ENCODE measurements at regions not wholly inside any gene's neighbourhood (a gene's known extent, or its start where the extent isn't known, plus 50 kb on each side); places are given as distances from the start of the nearest gene placed in this dataset.
A peak's percentile ranks its signal among the peaks of the same experiment; 100 is the strongest.
"Not testable (repeated sequence)": the region's sequence is repeated elsewhere in the genome, so short reads cannot be mapped to it uniquely, and the experiment has no call there.

- CTCF ChIA-PET: interaction anchor here (0.6 to 2.4 kb wide), 8 partner anchors 8 to 225 kb away, joined by 3 to 10 read pairs (median 3); no protein-coding TSS in a partner anchor
These were observed 179.7 kb upstream of the NDN start for GRCh38 chr15:23866832-23867231.

GRCh38 chr15:23869396-23869795 lies 182.3 kb upstream of the NDN start:
- peaks cover 41% of the 10 kb centered on the region for H3K9me3 Mint-ChIP-seq
- peaks cover 3% of the 10 kb centered on the region; the same call in 1 of the 2 replicates for H3K27me3 Mint-ChIP-seq (ENCODE audit: low read depth)
- peak overlapping the region; percentile 63 for H3K4me3 Mint-ChIP-seq
- POLR2A ChIA-PET: no interaction called here
- peak; percentile 79 for DNase-seq (ENCODE audit: low spot score)
- CTCF ChIA-PET: interaction anchor here (1.0 to 1.4 kb wide), 4 partner anchors 9 to 240 kb away, joined by 3 to 14 read pairs (median 6); no protein-coding TSS in a partner anchor
- ATAC-seq: peak; percentile 100
- H3K4me1 Mint-ChIP-seq: peaks cover 11% of the 10 kb centered on the region; the same call in 1 of the 2 replicates
- peak; percentile 74; the same call in 1 of the 2 replicates for TF ChIP-seq USF1 (CRISPR knock-in tag; IDR thresholded peaks at IDR 0.05)
- no peak for TF ChIP-seq ZNF219 (CRISPR knock-in tag; IDR thresholded peaks at IDR 0.05; ENCODE audit: borderline replicate concordance)
- TF ChIP-seq USF2 (CRISPR knock-in tag; IDR thresholded peaks at IDR 0.05): peak; percentile 79
- H3K27ac Mint-ChIP-seq: no peak overlapping the region
- H3K36me3 Mint-ChIP-seq: peaks cover 10% of the 10 kb centered on the region; the same call in 1 of the 2 replicates

More at GRCh38 chr15:23866832-23867231, 179.7 kb upstream of the NDN start:
- Mint-ChIP-seq H3K27me3 (ENCODE audit: low read depth) (no peaks in the 10 kb centered on the region; the same call in 1 of the 2 replicates), H3K36me3 (peaks cover 9% of the 10 kb centered on the region), H3K4me1 (peaks cover 11% of the 10 kb centered on the region; the same call in 1 of the 2 replicates), H3K4me3 (no peak overlapping the region), H3K27ac (no peak overlapping the region), H3K9me3 (peaks cover 37% of the 10 kb centered on the region)
- POLR2A ChIA-PET: interaction anchor here (0.5 kb wide), 1 partner anchor 907 kb away, joined by 3 read pairs; no protein-coding TSS in a partner anchor
- no peak for ATAC-seq
- TF ChIP-seq GABPB1 (CRISPR knock-in tag; IDR thresholded peaks at IDR 0.05): no peak
- TF ChIP-seq ETV6 (CRISPR knock-in tag; IDR thresholded peaks at IDR 0.05): no peak
- DNase-seq (ENCODE audit: low spot score): no peak

GRCh38 chr15:23873613-23874012 lies 186.5 kb upstream of the NDN start:
- Mint-ChIP-seq H3K9me3 (peaks cover 55% of the 10 kb centered on the region), H3K36me3 (peaks cover 30% of the 10 kb centered on the region), H3K27me3 (ENCODE audit: low read depth) (peaks cover 16% of the 10 kb centered on the region), H3K4me1 (peaks cover 16% of the 10 kb centered on the region)
- CTCF ChIA-PET: interaction anchor here (1.9 kb wide), 1 partner anchor 231 kb away, joined by 5 read pairs; no protein-coding TSS in a partner anchor
- H3K4me3 Mint-ChIP-seq; DNase-seq (ENCODE audit: low spot score); H3K27ac Mint-ChIP-seq; POLR2A ChIA-PET; ATAC-seq: not testable (repeated sequence)

- H3K27ac Mint-ChIP-seq: no peak overlapping the region
- peaks cover 5% of the 10 kb centered on the region for H3K4me1 Mint-ChIP-seq
- H3K4me3 Mint-ChIP-seq: peak overlapping the region; percentile 64
- peak; percentile 99 for ATAC-seq
- peak; percentile 83 for DNase-seq (ENCODE audit: low spot score)
- peaks cover 59% of the 10 kb centered on the region for H3K9me3 Mint-ChIP-seq
- peaks cover 32% of the 10 kb centered on the region for H3K36me3 Mint-ChIP-seq
- POLR2A ChIA-PET: no interaction called here
- peaks cover 16% of the 10 kb centered on the region for H3K27me3 Mint-ChIP-seq (ENCODE audit: low read depth)
- CTCF ChIA-PET: interaction anchor here (0.6 to 1.1 kb wide), 19 partner anchors 8 to 1480 kb away, joined by 3 to 16 read pairs (median 5); partner anchors contain the start of gene MAGEL2
- TF ChIP-seq CTCF (IDR thresholded peaks at IDR 0.05) (peak; percentile 60), HMGXB4 (CRISPR knock-in tag; IDR thresholded peaks at IDR 0.05) (peak; percentile 45; the same call in 1 of the 2 replicates), MAX (CRISPR knock-in tag; IDR thresholded peaks at IDR 0.05) (peak; percentile 37; the same call in 1 of the 2 replicates), ZMAT4 (CRISPR knock-in tag; IDR thresholded peaks at IDR 0.05) (no peak)
These were observed 190.7 kb upstream of the NDN start for GRCh38 chr15:23877502-23878412.
